PFSK-1 (cell line): ENCODE measurements at regions not wholly inside any gene's neighbourhood (a gene's known extent, or its start where the extent isn't known, plus 50 kb on each side); places are given as distances from the start of the nearest gene placed in this dataset.

Experiments
- FOXP2 ChIP-seq: optimal IDR thresholded peaks from 2 replicates; pipeline ENCODE3; 2011; ENCODE audit warnings: borderline replicate concordance, control low read depth, inconsistent platforms; ENCODE audit not compliant: insufficient read depth; ENCODE audit errors: extremely low read length, extremely low read depth
- POLR2AphosphoS5 ChIP-seq: IDR thresholded peaks from 2 replicates; pipeline ENCODE4 v1.6.1; 2012; ENCODE audit warnings: low read depth, mild to moderate bottlenecking, control low read depth, low read length, moderate library complexity
- SIN3A ChIP-seq: IDR thresholded peaks from 2 replicates; pipeline ENCODE4 v1.6.1; 2012; ENCODE audit warnings: mild to moderate bottlenecking, low read length, moderate library complexity, borderline replicate concordance; ENCODE audit not compliant: insufficient read depth
- TAF1 ChIP-seq: IDR thresholded peaks from 2 replicates; pipeline ENCODE4 v1.6.1; 2012; ENCODE audit warnings: low read length, control low read depth, borderline replicate concordance; ENCODE audit not compliant: insufficient read depth
- TF ChIP-seq, protein P1 (sequence below), 2 experiments: IDR thresholded peaks; 2 replicates each; pipeline versions ENCODE4 v1.6.1 to v1.8.0; 2011 to 2012; ENCODE audit warnings: low read depth in 2 of 2, low read length in 2 of 2, control low read depth in 1 of 2, inconsistent platforms in 1 of 2, mild to moderate bottlenecking in 1 of 2, moderate library complexity in 1 of 2; ENCODE audit not compliant: insufficient read depth in 1 of 2

DNA sequence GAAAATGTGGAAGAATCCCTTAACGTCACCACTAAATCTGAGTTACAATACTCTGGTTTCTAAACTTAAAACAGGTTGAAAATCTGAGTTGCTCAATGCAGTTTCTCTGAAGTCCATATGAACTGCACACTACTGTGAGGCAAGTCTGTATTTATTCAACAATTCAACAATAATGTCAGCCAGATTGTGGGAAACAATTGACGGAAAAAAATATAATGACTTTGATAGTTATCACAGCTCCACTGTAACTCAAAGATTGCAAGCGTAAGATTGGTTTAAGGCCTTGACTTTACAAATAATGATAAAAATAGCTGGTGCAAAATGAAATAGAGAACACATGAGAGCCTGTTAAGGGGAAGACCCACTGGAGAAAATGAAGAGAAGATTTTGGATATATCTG, 219.4 kb upstream of the CCDC150 start:
- TF ChIP-seq TAF1 (no peak), SIN3A (no peak), FOXP2 (no peak), POLR2AphosphoS5 (no peak)
- TF ChIP-seq, protein P1, sequence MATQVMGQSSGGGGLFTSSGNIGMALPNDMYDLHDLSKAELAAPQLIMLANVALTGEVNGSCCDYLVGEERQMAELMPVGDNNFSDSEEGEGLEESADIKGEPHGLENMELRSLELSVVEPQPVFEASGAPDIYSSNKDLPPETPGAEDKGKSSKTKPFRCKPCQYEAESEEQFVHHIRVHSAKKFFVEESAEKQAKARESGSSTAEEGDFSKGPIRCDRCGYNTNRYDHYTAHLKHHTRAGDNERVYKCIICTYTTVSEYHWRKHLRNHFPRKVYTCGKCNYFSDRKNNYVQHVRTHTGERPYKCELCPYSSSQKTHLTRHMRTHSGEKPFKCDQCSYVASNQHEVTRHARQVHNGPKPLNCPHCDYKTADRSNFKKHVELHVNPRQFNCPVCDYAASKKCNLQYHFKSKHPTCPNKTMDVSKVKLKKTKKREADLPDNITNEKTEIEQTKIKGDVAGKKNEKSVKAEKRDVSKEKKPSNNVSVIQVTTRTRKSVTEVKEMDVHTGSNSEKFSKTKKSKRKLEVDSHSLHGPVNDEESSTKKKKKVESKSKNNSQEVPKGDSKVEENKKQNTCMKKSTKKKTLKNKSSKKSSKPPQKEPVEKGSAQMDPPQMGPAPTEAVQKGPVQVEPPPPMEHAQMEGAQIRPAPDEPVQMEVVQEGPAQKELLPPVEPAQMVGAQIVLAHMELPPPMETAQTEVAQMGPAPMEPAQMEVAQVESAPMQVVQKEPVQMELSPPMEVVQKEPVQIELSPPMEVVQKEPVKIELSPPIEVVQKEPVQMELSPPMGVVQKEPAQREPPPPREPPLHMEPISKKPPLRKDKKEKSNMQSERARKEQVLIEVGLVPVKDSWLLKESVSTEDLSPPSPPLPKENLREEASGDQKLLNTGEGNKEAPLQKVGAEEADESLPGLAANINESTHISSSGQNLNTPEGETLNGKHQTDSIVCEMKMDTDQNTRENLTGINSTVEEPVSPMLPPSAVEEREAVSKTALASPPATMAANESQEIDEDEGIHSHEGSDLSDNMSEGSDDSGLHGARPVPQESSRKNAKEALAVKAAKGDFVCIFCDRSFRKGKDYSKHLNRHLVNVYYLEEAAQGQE (IDR thresholded peaks at IDR 0.05; ENCODE audit: insufficient read depth in 1 of 2, low read depth in 2 of 2, low read length in 2 of 2): no peak

DNA sequence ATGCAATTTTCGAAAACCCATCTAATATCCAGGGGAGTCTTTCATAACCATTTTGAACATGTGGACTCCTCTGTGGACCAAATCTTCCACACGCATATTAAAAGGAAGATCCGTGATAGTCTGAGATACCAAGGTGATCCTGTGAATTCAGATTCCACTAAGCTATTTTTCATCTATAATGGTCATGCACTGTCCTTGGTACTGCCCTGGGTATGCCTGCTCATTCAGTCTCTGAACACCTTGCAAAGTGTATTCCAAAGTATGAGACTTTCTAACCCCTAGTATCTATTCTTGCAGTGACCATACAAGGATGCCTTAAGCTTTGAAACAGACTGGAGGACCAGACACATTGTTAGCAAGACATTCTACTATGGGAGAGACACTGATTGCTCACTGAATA, 217.6 kb upstream of the CCDC150 start:
- TF ChIP-seq TAF1: no peak
- no peak for TF ChIP-seq FOXP2
- TF ChIP-seq, protein P1 (IDR thresholded peaks at IDR 0.05; ENCODE audit: insufficient read depth in 1 of 2, low read depth in 2 of 2, low read length in 2 of 2): peak; percentile 85 to 92

GRCh38 chr2:196422361-196422760, 217.2 kb upstream of the CCDC150 start:
- TF ChIP-seq SIN3A: no peak
- no peak for TF ChIP-seq TAF1
- no peak for TF ChIP-seq FOXP2
- TF ChIP-seq, protein P1 (IDR thresholded peaks at IDR 0.05; ENCODE audit: insufficient read depth in 1 of 2, low read depth in 2 of 2, low read length in 2 of 2): no peak
- no peak for TF ChIP-seq POLR2AphosphoS5

DNA sequence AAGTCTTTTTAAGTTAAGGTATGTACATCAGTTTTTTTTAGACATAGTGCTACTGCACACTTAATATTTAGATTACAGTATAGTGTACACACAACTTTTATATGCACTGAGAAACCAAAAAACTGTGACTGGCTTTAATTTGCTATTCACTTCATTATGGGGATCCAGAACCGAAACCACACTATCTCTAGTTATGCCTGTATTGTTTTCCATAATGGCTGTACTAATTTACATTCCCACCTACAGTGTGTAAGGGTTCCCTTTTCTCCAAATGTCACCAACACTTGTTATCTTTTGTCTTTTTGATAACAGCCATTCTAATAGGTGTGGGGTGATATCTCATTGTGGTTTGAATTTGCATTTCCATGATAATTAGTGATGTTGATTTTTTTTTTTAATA, 213.4 kb upstream of the CCDC150 start:
- TF ChIP-seq POLR2AphosphoS5 (no peak), TAF1 (no peak), FOXP2 (no peak)
- TF ChIP-seq, protein P1 (IDR thresholded peaks at IDR 0.05; ENCODE audit: insufficient read depth in 1 of 2, low read depth in 2 of 2, low read length in 2 of 2): no peak

GRCh38 chr2:196427986-196428634, 211.4 kb upstream of the CCDC150 start:
- TF ChIP-seq FOXP2: no peak
- no peak for TF ChIP-seq TAF1
- TF ChIP-seq, protein P1 (IDR thresholded peaks at IDR 0.05; ENCODE audit: insufficient read depth in 1 of 2, low read depth in 2 of 2, low read length in 2 of 2): no peak
- TF ChIP-seq SIN3A: no peak
- no peak for TF ChIP-seq POLR2AphosphoS5
